H1 (cell line): ENCODE measurements at regions not wholly inside any gene's neighbourhood (a gene's known extent, or its start where the extent isn't known, plus 50 kb on each side); places are given as distances from the start of the nearest gene placed in this dataset.

Source experiments
- CTCF ChIA-PET: fragments of 300-600 bp; sonication (Branson Sonifier 250); formaldehyde crosslinking; loops from one replicate; lab custom pipeline; 2021; ENCODE audit not compliant: partially characterized antibody; lab: Charles Lee
- POLR2A ChIA-PET: fragments of 300-600 bp; sonication (Branson Sonifier 250); formaldehyde crosslinking; loops from one replicate; lab custom pipeline; 2021; ENCODE audit warnings: inconsistent platforms; ENCODE audit not compliant: partially characterized antibody; lab: Charles Lee
- DNase-seq, 2 experiments: peaks; one replicate each; pipeline versions ENCODE4 v3.0.0 to v3.0.0-alpha.2; 2010 to 2022; ENCODE audit warnings: low spot score in 2 of 2, low read depth in 1 of 2, mixed read lengths in 1 of 2
- FAIRE-seq: peaks from 2 replicates; lab custom pipeline; 2011; peaks lifted over from hg19 to GRCh38; lab: Jason Lieb, UNC
- H2AFZ ChIP-seq: 2 replicates; pipeline ENCODE4 v1.8.1; 2012; ENCODE audit warnings: low read length, inconsistent platforms
- H2AK5ac ChIP-seq: 2 replicates; pipeline ENCODE4 v1.6.1; 2013; ENCODE audit warnings: low read depth, low read length
- H2BK120ac ChIP-seq: replicated peaks from 2 replicates; pipeline ENCODE3; 2013; ENCODE audit warnings: low read depth, low read length, inconsistent platforms
- H2BK12ac ChIP-seq: 2 replicates; pipeline ENCODE4 v1.6.1; 2013; ENCODE audit warnings: low read depth, low read length
- H2BK15ac ChIP-seq: 2 replicates; pipeline ENCODE4 v1.6.1; 2013; ENCODE audit warnings: low read length
- H2BK20ac ChIP-seq: 2 replicates; pipeline ENCODE4 v1.6.1; 2013; ENCODE audit warnings: low read length
- H2BK5ac ChIP-seq: 2 replicates; pipeline ENCODE4 v1.6.1; 2013; ENCODE audit warnings: low read depth, low read length
- H3K14ac ChIP-seq: 2 replicates; pipeline ENCODE4 v1.6.1; 2013; ENCODE audit warnings: inconsistent platforms; ENCODE audit not compliant: insufficient read length
- H3K18ac ChIP-seq: 2 replicates; pipeline ENCODE4 v1.6.1; 2013; ENCODE audit warnings: low read length; ENCODE audit errors: extremely low read depth
- H3K23ac ChIP-seq: 2 replicates; pipeline ENCODE4 v1.6.1; 2013; ENCODE audit warnings: inconsistent platforms; ENCODE audit not compliant: insufficient read length
- H3K23me2 ChIP-seq: 2 replicates; pipeline ENCODE4 v1.6.1; 2013; ENCODE audit warnings: low read depth, low read length
- H3K27ac ChIP-seq: 2 replicates; pipeline ENCODE4 v1.6.1; 2011; ENCODE audit warnings: low read depth, low read length, inconsistent platforms
- H3K27me3 ChIP-seq, 4 experiments: replicated peaks in 1 of 4; 1 replicate in 1 of 4; 2 replicates in 3 of 4; pipeline versions ENCODE4 v1.6.1 to v1.8.1; 2011 to 2013; ENCODE audit warnings: low read length in 3 of 4, mild to moderate bottlenecking in 3 of 4, inconsistent platforms in 2 of 4, mixed read lengths in 2 of 4, moderate library complexity in 1 of 4; ENCODE audit not compliant: control insufficient read depth in 3 of 4, insufficient read depth in 3 of 4; ENCODE audit errors: extremely low read depth in 1 of 4
- H3K36me3 ChIP-seq, 4 experiments: 2 replicates each; pipeline versions ENCODE4 v1.6.1 to v1.8.1; 2011 to 2013; ENCODE audit warnings: mild to moderate bottlenecking in 4 of 4, low read length in 3 of 4, moderate library complexity in 2 of 4, control low read depth in 1 of 4, inconsistent platforms in 1 of 4; ENCODE audit not compliant: insufficient read depth in 4 of 4, control insufficient read depth in 2 of 4
- H3K4ac ChIP-seq: replicated peaks from 2 replicates; pipeline ENCODE3; 2013; ENCODE audit warnings: low read length, low read depth, mixed read lengths, inconsistent platforms; ENCODE audit not compliant: insufficient read length
- H3K4me1 ChIP-seq, 4 experiments: replicated peaks in 1 of 4; 1 replicate in 1 of 4; 2 replicates in 3 of 4; pipeline versions ENCODE4 v1.6.1 to v1.8.1; 2011 to 2013; ENCODE audit warnings: low read length in 3 of 4, inconsistent platforms in 2 of 4, mixed read lengths in 1 of 4; ENCODE audit not compliant: insufficient read depth in 4 of 4, control insufficient read depth in 3 of 4
- H3K4me2 ChIP-seq, 2 experiments: 2 replicates each; pipeline versions ENCODE4 v1.6.1 to v1.8.1; 2011 to 2013; ENCODE audit warnings: low read depth in 2 of 2, low read length in 2 of 2, control low read depth in 1 of 2, inconsistent platforms in 1 of 2, mild to moderate bottlenecking in 1 of 2; ENCODE audit not compliant: insufficient read depth in 1 of 2
- H3K4me3 ChIP-seq, 4 experiments: fragments of 200-600, 300-600 bp in 1 of 4; sonication (generic), shearing (Covaris generic), sonication (Bioruptor Twin) in 1 of 4; 2 replicates each; pipeline versions ENCODE4 v1.5.1 to v1.8.1; 2011 to 2016; ENCODE audit warnings: low read length in 4 of 4, low read depth in 3 of 4, control low read depth in 2 of 4, inconsistent platforms in 2 of 4, mild to moderate bottlenecking in 2 of 4, mixed read lengths in 1 of 4, moderate library complexity in 1 of 4; ENCODE audit not compliant: insufficient read depth in 2 of 4; ENCODE audit errors: extremely low read depth in 1 of 4
- H3K56ac ChIP-seq: replicated peaks from 2 replicates; pipeline ENCODE3; 2013; ENCODE audit warnings: low read depth, mild to moderate bottlenecking, mixed read lengths, low read length, inconsistent platforms; ENCODE audit not compliant: insufficient read length
- H3K79me1 ChIP-seq: 2 replicates; pipeline ENCODE4 v1.6.1; 2013; ENCODE audit warnings: low read depth, low read length, control low read depth
- H3K79me2 ChIP-seq, 2 experiments: 2 replicates each; pipeline versions ENCODE4 v1.6.1 to v1.8.1; 2012 to 2013; ENCODE audit warnings: low read length in 2 of 2, mild to moderate bottlenecking in 2 of 2, inconsistent platforms in 1 of 2; ENCODE audit not compliant: insufficient read depth in 2 of 2, control insufficient read depth in 1 of 2
- H3K9ac ChIP-seq, 4 experiments: replicated peaks in 1 of 4; 1 replicate in 1 of 4; 2 replicates in 3 of 4; pipeline versions ENCODE4 v1.6.1 to v1.8.1; 2011 to 2013; ENCODE audit warnings: low read depth in 3 of 4, low read length in 3 of 4, control low read depth in 2 of 4, mild to moderate bottlenecking in 2 of 4, moderate library complexity in 2 of 4, inconsistent platforms in 1 of 4; ENCODE audit errors: extremely low read depth in 1 of 4
- H3K9me3 ChIP-seq, 2 experiments: 2 replicates each; pipeline versions ENCODE4 v1.6.1 to v1.8.1; 2012 to 2013; ENCODE audit warnings: mild to moderate bottlenecking in 2 of 2, moderate library complexity in 2 of 2, control low read depth in 1 of 2, inconsistent platforms in 1 of 2, low read depth in 1 of 2, low read length in 1 of 2, mixed read lengths in 1 of 2; ENCODE audit not compliant: insufficient read depth in 2 of 2
- H4K20me1 ChIP-seq, 2 experiments: replicated peaks in 1 of 2; 2 replicates each; pipeline versions ENCODE3 to v1.8.1; 2011 to 2013; ENCODE audit warnings: inconsistent platforms in 2 of 2, low read length in 2 of 2, mild to moderate bottlenecking in 1 of 2; ENCODE audit not compliant: insufficient read depth in 2 of 2, control insufficient read depth in 1 of 2
- H4K5ac ChIP-seq: 2 replicates; pipeline ENCODE4 v1.6.1; 2013; ENCODE audit warnings: low read length, low read depth, mixed read lengths, inconsistent platforms; ENCODE audit not compliant: insufficient read length
- H4K8ac ChIP-seq: 2 replicates; pipeline ENCODE4 v1.8.0; 2013; ENCODE audit warnings: mild to moderate bottlenecking, moderate library complexity, low read length, inconsistent platforms; ENCODE audit not compliant: insufficient read depth; ENCODE audit errors: extremely low read depth
- H4K91ac ChIP-seq: replicated peaks from 2 replicates; pipeline ENCODE3; 2013; ENCODE audit warnings: low read length, mixed read lengths, inconsistent platforms; ENCODE audit not compliant: insufficient read length
- EZH2 ChIP-seq: fragments of 200-600 bp; sonication (generic); IDR thresholded peaks from 2 replicates; pipeline ENCODE4 v1.7.1; 2012; ENCODE audit warnings: low read depth, mild to moderate bottlenecking, moderate library complexity, low read length, inconsistent platforms; ENCODE audit not compliant: severe bottlenecking
- GTF2F1 ChIP-seq: IDR thresholded peaks from 2 replicates; pipeline ENCODE4 v1.6.1; 2012; ENCODE audit warnings: low read depth, low read length, improper control_type of control experiment, borderline replicate concordance
- MAFK ChIP-seq: IDR thresholded peaks from 2 replicates; pipeline ENCODE4 v1.6.1; 2012; ENCODE audit warnings: low read depth, mild to moderate bottlenecking, improper control_type of control experiment, low read length
- POLR2AphosphoS5 ChIP-seq: IDR thresholded peaks from 2 replicates; pipeline ENCODE4 v1.6.1; 2011; ENCODE audit warnings: low read depth, low read length
- RXRA ChIP-seq: IDR thresholded peaks from 2 replicates; pipeline ENCODE4 v1.6.1; 2011; ENCODE audit warnings: low read depth, mild to moderate bottlenecking, low read length, moderate library complexity; ENCODE audit not compliant: insufficient read depth
- SUZ12 ChIP-seq: fragments of 200-600 bp; sonication (generic); IDR thresholded peaks from 2 replicates; pipeline ENCODE4 v1.6.1; 2012; ENCODE audit warnings: mild to moderate bottlenecking, inconsistent platforms, low read length, moderate library complexity, mixed read lengths
- WGBS, 2 experiments: shearing (Covaris generic) in 1 of 2; methylation state at CpG; one replicate each; pipeline versions ENCODE4 v1.1.6 to v1.1.7; 2013 to 2015; ENCODE audit warnings: low lambda C conversion rate in 2 of 2, mixed read lengths in 2 of 2, inconsistent platforms in 1 of 2, low coverage in 1 of 2, missing lambda C conversion rate in 1 of 2; ENCODE audit not compliant: insufficient replicate concordance in 2 of 2, insufficient coverage in 1 of 2, insufficient read length in 1 of 2; ENCODE audit errors: extremely low coverage in 1 of 2, missing lambda C conversion rate in 1 of 2; 5-methylcytosine and 5-hydroxymethylcytosine counted together
- TF ChIP-seq, protein P1 (sequence below), 3 experiments: IDR thresholded peaks; 1 replicate in 2 of 3; 2 replicates in 1 of 3; pipeline versions ENCODE4 v1.5.1 to v1.6.1; 2011; ENCODE audit warnings: low read length in 3 of 3, mild to moderate bottlenecking in 3 of 3, inconsistent platforms in 2 of 3, low read depth in 1 of 3, moderate library complexity in 1 of 3; ENCODE audit not compliant: insufficient read depth in 1 of 3; ENCODE audit errors: control extremely low read depth in 1 of 3

DNA sequence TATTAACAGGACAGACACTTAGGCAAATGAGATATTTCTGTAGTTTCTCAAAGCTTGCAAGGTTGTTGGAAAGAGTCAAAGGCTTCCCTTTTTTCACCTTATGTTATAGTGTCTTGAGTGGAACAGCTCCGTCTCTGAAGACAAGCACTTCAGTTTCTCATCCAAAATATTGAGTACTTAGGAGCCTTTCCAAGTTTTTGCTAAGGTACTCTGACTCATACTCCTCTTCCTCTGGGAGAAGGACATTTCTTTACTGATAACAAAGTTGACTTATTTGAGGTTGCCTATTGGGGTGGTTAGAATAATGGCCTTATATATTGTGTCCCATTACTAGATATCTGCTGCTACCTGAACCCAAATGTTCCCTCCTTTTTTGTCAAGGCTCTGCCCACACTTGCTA is 869.6 kb downstream of the MAT2B start:
- Histone ChIP-seq H3K14ac (no peak overlapping the region), H4K5ac (no peak overlapping the region), H4K8ac (no peak overlapping the region), H2BK12ac (no peak overlapping the region), H3K9me3 (0 out of 4 replicates have a peak, but pooled peaks cover 0 to 3% of the 10 kb centered on the region in 2 experiments), H3K4me3 (no peak overlapping the region), H3K27me3 (no peaks in the 10 kb centered on the region), H3K36me3 (no peaks in the 10 kb centered on the region), H3K4ac (no peak overlapping the region), H2BK5ac (no peak overlapping the region), H3K4me1 (no peaks in the 10 kb centered on the region), H4K20me1 (no peaks in the 10 kb centered on the region), H3K4me2 (no peak overlapping the region), H2BK20ac (no peak overlapping the region), H3K27ac (no peak overlapping the region), H3K23ac (no peak overlapping the region), H2AFZ (no peak overlapping the region), H3K23me2 (no peaks in the 10 kb centered on the region), H3K18ac (no peak overlapping the region), H3K79me1 (no peaks in the 10 kb centered on the region), H3K56ac (no peak overlapping the region), H2BK120ac (no peak overlapping the region), H2AK5ac (no peak overlapping the region), H3K79me2 (no peaks in the 10 kb centered on the region), H2BK15ac (no peak overlapping the region), H4K91ac (no peak overlapping the region), H3K9ac (no peak overlapping the region)
- DNase-seq (no peak), FAIRE-seq (no peak)
- ChIA-PET CTCF (no interaction called here), POLR2A (no interaction called here)
- 96% methylated on average over 1 of the region's 1 CpG; no CpG with 5 or more reads in 1 of the 2 experiments for WGBS, 2 experiments
- TF ChIP-seq SUZ12 (no peak), POLR2AphosphoS5 (no peak), EZH2 (no peak), GTF2F1 (no peak), MAFK (no peak), RXRA (no peak)
- TF ChIP-seq, protein P1, sequence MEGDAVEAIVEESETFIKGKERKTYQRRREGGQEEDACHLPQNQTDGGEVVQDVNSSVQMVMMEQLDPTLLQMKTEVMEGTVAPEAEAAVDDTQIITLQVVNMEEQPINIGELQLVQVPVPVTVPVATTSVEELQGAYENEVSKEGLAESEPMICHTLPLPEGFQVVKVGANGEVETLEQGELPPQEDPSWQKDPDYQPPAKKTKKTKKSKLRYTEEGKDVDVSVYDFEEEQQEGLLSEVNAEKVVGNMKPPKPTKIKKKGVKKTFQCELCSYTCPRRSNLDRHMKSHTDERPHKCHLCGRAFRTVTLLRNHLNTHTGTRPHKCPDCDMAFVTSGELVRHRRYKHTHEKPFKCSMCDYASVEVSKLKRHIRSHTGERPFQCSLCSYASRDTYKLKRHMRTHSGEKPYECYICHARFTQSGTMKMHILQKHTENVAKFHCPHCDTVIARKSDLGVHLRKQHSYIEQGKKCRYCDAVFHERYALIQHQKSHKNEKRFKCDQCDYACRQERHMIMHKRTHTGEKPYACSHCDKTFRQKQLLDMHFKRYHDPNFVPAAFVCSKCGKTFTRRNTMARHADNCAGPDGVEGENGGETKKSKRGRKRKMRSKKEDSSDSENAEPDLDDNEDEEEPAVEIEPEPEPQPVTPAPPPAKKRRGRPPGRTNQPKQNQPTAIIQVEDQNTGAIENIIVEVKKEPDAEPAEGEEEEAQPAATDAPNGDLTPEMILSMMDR (IDR thresholded peaks at IDR 0.05; ENCODE audit: control extremely low read depth in 1 of 3, insufficient read depth in 1 of 3, low read depth in 1 of 3, low read length in 3 of 3), result no peak
